TTC549 (cell line): ENCODE measurements at regions not wholly inside any gene's neighbourhood (a gene's known extent, or its start where the extent isn't known, plus 50 kb on each side); places are given as distances from the start of the nearest gene placed in this dataset.
"Not testable (repeated sequence)": the region's sequence is repeated elsewhere in the genome, so short reads cannot be mapped to it uniquely, and the experiment has no call there.

Source experiments
- FAIRE-seq: peaks from 2 replicates; lab custom pipeline; 2012; peaks lifted over from hg19 to GRCh38; lab: Jason Lieb, UNC

DNA sequence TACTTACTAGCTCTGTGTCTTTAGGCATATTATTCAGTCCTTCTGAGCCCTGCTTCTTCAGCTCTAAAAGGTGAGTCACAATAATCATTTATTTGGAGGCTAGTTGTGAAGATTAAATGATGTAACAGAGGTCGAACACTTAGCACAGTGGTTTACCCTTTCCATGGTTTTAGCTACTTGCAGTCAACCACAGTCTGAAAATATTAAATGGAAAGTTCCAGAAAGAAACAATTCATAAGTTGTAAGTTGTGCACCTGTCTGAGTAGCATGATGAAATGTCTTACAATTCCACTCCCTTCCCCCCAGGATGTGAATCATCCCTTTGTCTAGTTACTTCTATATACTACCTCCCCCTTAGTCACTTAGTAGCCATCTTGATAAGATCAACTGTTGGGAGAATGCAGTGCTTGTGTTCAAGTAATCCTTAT, 217.6 kb upstream of the THUMPD2 start:
- FAIRE-seq: no peak

DNA sequence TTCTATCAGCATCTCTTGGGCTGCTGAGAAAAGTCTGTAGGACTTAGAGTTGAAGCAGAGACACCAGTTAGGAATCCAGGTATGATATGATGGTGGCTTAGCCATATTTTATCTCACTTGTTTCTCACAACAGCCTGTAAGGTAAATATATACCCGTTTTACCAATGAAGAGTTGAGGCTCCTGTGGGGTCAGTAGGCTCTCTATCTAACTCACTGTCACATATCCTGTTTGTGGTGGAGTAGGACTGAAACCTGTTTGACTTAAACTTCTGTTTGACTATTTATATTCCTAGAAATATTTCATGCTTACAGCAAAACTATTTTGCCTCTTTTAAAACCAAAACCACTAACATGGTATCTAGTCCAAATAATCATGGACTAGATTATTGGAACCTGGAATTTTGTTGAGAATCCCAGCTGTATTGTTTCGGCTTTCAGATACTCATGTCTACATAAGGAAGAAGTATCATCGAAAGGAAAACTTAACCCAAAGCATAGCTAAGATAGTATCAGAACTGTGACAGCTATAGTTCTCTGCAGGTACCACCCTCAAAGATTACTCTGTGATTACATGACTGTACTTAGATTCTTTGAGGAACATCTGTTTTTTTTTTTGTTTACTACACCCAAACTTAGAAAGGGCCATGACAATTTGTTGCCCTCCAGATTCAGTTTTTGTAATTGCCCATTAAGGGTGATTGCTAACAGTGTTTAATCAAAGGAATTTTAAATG, 216.1 kb upstream of the THUMPD2 start:
- FAIRE-seq: no peak

DNA sequence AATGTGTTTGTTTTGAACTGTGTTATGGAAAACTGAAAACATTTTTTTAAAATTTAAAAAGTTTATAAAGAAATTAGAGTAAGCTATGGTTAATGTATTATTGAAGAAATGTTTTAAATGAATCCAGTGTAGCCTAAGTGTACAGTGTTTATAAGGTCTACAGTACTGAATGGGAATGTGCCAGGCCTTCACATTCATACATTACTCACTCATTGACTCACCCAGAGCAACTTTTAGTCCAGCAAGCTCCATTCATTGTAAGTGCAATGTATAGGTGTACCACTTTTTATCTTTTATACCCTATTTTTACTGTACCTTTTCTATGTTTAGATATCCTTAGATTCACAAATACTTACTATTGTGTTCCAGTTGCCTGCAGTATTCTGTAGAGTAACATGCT, 215.1 kb upstream of the THUMPD2 start:
- no peak for FAIRE-seq

DNA sequence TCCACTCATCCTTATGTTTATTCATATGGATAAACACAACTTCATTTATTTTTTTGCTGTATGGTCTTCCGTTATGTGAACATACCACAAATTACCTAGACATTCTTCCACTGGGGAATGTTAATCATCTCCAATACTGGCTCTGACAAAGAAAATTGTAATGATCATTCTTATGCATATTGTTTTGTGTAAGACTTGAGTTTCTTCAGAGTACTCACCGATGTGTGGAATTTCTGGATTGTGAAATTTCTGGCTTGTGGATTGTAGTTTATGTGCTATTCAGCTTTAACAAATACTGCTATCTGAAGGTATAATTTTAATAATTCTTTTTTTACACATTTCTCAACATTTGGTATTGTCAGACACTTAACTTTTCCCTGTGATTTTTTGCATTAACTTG, 212.2 kb upstream of the THUMPD2 start:
- no peak for FAIRE-seq

DNA sequence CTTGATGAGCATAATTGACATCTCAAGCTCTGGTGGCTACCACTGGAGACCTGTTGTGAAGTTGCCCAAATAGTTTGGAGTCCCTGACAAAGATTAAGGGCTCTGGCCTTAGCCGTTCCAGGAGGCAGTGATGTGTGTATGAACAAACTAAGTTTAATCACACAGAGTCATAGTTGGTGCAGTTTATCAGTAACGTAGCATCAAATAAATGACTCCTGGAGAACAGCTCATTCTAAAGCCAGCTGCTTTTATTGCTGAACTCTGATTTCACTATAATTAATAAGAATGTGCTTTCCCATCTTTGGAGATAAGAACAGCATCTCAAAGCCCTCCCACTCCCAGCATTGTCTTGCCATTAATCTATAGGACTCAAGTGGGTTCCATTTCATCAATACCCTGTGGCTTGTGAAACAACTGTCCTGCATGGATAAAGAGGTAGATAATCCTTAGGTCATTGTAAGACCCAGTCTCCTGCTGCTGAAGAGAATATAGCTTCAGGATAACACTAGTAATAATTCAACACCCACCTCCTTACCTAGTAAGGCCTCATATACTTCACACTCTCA, 211.4 kb upstream of the THUMPD2 start:
- FAIRE-seq: no peak

DNA sequence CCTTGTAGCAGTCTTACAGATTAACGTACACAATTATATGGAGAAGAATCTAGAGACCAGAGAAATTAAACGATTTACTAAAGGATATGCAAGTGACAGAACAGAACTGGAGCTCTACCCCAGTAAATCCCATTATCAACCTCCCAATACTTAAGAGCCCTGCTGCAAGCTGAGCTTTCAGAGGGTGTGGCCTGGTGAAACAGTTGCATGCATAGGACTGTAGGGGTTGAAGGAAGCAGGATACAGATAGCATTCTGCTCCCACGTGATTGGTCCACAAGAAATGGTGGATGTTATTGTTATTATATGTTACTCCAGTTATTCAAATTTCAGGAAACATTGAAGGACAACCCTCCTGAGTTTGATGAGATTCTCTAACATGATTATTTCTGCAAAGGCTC, 210.8 kb upstream of the THUMPD2 start:
- FAIRE-seq: no peak

DNA sequence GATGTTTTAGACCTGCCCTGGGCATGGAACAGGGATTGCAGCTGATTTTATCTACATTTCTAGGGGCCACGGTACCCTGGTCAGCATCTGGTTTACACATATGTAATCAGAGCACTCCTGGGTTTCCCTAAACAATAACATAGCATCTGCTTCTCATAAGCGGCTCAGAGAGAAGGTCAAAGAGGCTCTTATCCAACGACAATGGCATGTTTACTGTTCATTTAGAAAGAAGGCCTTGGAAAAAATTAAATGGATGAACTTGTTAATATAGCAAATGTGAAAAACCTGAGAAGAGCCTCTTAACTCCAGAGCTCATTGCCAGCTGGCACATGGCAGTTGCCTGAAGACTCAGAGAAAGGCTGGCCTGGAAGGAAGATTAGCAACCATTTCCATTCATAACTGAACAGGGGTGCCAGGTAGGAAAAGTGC, 202.8 kb upstream of the THUMPD2 start:
- FAIRE-seq: no peak

DNA sequence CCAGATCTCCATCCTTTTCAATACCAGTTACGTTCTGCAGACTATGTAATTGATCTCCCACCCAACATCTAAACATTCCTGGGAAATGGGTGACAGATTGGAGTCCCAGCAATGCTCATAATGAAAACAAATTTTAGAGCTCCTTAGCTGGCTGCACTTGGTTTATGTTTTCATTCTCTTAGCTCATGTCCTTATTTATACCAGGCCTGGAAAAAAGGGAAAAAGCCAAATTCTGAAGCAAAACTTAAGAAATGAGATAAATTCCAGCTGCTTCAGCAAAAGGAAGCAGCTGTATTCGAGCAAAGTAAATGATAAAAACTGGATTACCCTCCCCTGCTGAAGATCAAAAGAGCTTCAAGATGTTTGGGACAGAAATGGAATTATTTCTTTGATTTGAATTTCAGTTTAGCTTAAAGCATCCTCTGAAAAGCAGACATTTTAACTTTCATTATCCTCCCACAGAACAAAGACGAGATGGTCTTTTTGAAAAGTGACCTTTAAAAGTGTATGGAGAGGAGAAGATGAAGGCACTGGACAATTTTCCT, 196.5 kb upstream of the THUMPD2 start:
- no peak for FAIRE-seq

DNA sequence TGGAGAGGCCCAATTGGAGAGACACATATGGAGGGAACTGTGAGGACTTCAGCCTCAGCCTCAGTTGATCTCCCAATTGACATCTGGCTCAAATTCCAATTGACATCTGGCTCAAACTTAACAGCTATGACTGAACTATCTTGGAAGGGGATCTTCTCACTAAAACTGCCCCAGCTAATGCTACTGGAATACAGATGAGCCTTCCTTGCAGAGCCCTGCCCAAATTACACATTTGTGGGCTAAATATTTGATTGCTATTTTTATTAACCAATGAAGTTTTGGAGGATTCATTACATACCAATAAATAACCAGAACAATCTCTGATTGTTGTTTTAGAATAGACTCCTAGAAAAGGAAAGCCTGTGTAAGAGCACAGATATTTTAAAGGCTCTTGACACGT, 189.0 kb upstream of the THUMPD2 start:
- FAIRE-seq: no peak

DNA sequence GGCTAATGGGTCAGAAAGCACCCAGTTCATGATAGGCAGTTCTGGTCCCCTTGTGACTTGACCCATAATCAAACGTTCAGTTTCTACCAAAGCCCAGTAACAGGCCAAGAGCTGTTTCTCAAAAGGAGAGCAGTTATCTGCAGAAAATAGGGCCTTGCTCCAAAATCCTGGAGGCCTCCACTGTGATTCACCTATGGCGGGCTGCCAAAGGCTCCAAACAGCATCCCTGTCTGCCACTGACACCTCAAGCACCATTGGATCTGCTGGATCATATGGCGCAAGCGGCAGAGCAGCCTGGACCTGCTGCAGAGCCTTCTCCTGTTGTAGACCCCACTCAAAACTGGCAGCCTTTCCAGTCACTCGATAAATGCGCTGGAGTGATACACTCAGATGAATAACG, 181.6 kb upstream of the THUMPD2 start:
- FAIRE-seq: not testable (repeated sequence)

DNA sequence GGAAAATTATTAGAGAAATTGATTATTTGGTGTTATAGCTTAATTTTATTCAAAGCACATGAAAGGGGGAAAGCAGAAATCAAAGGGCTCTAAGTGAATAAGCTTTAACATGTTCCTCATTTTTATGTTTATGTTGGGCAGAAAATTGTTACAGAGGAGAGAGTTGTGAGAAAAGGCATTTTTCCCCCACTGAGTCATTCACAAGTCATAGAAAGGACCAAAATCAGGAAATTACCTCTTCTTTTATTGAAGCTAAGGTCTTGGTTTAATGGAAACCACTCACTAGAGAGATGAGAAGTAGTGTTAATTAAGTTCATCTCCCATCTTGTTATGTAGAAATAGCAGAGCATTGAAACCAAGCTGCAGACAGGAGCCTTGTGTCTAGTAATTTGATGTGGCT, 175.3 kb upstream of the THUMPD2 start:
- no peak for FAIRE-seq

DNA sequence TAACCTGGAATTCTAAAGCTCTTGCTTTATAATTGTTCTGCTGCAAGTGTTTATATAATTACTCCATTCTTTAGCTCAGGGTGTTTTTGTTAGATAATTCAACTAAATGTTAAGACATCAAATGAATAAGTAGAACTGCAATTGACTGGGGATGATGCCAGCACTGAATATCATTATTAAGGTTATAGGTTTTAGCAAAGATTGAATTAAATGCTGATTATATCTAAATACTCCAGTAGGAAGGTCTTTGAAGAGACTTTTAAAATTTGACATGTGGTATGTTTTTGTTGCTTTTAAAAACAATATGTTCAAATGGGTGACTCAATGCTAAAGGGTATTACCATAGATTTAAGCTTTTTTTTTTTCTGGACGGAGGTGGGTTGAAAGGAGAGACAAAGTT, 170.1 kb upstream of the THUMPD2 start:
- no peak for FAIRE-seq

DNA sequence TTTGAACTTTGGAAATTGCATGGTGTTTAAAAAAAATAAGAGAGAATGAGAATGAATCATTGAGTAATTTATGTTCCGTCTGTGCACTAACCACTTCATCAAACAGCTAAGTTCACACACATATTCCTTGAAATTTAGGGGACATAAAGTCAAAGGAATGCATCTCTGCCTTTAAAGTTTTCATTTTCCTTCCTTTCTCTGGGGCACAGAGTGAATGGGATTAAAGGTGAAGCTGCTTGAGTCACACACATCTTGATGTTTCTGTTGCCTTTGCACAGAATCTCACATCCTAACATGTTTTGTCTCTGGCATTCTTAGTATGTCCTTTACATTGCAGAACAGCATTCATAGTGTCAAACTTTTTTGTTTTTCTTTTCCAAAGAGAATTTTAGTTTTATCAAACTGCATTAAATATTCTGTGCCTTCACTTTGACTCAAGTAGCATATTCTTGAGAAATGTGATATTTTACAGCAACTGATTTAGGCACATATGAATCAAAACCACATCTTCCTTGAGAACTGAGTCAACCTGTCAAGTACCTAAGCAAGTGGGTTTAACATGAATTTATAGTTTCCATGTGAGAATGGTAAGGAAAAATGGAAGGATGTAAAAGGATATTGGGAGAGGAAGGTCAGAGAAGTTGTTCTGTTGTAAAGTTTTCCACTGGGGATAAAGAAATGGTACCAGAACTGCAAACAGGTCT, 169.1 kb upstream of the THUMPD2 start:
- no peak for FAIRE-seq

DNA sequence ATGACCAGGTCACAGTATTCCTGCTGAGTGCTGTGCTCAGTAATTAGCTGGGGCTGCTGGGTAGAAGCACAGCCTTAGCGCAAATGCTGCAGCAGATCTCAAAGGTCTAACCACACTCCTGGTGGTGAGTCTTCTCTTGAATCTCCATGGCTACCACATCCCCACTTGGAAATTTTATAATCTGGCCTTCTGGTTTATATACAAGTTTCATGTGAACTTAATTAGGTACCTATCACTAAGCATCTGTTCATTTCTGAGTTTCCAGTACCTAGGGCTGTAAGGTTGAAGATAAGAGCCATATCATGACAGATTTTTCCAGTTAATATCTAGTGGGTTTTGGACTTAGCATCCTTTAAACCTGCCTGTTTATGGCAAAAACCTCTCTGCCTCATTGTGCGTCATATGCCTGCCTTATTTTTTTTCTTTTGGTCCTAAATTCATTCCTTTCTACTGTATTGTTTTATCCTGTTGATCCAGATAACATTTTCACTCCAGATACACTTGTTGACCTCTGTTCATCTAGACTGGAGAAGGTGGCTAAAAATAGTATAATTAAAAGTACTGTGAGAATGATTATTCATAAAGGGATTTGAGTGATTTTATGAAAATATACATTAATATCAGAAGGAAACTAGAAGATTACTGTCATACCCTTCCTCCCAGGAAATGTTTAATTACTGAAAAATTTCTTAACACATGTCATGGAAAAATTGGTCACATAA, 168.4 kb upstream of the THUMPD2 start:
- FAIRE-seq: no peak

DNA sequence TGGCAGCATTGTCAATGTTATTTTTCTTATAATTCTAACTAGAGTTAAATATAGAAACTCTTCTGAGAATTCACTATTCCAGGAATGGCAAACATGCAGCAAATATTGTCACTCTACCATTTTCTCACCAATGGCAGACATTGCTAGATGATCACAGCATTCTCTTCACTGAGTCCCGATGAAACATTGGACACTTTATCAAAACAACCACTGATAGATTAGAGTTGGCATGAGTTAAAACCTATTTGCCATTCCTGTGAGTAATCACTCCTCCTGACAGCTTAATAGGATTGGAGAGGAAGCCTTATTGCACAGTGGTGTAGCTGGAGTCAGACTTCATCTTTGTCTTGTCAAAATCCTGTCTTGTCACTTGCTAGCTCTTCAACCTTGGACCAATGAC, 163.9 kb upstream of the THUMPD2 start:
- FAIRE-seq: no peak

DNA sequence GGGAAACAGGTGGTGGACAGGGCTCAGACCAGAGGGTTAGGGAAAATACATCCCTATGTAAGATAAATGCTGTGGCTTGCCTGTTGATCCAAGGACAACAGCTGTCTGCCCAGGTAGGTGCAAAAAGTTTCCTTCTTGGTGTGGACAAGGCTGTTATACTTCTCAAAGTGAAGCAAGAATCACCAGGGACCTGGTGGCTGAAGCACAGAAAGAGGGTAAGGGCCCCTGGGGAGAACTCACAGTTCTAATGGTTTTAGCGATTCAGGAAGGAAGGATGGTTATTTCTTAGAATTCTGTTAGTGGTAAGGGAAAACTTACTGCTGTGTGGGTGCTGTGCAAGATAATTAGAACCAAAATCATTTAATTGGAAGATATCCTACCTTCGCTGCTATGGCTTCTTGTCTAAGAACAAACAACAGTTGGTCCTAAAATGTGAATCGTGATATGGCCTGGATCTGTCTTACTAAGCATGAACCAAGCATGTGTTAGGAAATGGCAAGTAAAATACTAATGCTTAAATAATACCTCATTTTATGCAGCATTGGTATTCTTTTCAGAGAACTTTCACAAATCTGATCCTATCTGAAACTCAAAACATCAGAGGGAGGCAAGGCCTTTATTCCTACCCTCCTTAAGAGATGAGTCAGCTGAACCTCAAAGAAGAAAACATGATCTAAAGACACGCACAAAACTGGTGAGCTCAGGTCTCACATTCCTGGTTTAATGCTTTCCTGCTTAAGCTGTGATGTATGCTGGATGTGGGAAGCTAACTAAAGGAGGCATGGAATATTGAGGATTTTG, 159.2 kb upstream of the THUMPD2 start:
- FAIRE-seq: no peak

DNA sequence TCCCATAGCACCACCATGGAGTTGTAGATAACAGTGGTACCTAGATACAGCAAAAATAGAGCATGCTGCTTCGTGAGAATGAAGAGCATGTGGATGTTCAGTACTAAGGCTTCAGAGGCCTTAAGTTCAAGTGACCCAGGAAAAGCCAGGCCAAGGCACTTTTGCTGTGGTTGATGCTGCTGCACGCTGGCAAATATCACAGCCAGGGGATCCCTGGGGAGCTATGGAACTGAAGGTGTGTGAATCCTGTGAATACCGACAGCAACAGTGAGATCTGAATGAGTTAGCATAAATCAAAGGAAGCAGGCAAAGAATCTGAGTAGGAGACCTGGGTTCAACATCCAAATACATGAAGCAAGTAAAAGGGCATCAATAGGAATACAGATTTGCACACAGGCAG, 158.6 kb upstream of the THUMPD2 start:
- no peak for FAIRE-seq

DNA sequence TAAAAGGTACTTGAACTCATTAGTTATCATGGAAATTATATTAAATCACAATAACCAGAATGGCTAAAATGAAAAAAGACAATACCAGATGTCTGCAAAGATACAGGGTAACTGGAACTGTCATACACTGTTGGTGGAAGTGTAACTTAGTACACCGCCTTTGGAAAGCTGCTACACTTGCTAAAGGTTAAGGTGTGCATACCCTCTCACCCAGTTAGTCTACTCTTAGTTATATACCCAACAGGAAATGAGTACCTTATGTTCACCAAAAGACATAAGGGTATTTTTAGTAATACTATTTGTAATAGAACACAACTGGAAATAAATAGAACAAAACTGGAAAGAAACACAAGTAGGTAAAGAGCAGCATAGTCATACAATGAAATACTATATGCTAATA, 155.8 kb upstream of the THUMPD2 start:
- no peak for FAIRE-seq

DNA sequence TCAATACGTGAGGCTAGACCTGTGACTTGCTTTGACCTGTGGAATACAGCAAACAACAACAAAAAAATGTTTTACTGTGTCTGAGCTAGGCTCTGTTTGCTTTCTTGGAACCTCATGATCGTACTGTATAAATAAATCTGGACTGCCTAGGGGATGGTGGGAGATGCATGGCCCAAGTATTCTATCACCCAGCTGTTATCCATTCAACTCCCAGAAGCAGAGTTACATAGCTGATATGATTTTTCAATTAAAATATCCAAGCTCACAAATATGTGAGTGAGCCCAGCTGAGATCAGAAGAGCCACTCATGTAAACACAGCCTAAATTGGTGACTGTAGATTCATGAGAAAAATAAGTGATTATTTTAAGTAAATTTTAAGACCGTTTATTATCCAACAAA, 154.1 kb upstream of the THUMPD2 start:
- no peak for FAIRE-seq

DNA sequence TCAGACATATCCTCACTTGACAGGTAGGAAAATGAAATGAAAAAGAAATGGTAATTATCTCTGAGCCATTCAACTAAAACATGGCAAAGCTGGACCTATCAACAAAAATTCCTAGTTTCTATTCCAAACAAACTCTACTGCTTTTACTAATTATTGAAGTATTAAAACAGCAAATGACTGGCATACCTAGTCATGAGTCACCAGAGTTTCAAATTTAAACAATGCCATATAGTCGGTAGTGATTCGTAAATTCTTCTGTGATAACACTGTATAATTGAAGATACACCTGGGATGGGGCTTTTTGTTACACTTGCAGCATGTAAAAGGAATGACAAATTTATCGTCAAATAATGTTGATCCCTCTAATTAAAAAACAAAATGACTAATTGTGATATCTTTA, 153.1 kb upstream of the THUMPD2 start:
- FAIRE-seq: no peak

DNA sequence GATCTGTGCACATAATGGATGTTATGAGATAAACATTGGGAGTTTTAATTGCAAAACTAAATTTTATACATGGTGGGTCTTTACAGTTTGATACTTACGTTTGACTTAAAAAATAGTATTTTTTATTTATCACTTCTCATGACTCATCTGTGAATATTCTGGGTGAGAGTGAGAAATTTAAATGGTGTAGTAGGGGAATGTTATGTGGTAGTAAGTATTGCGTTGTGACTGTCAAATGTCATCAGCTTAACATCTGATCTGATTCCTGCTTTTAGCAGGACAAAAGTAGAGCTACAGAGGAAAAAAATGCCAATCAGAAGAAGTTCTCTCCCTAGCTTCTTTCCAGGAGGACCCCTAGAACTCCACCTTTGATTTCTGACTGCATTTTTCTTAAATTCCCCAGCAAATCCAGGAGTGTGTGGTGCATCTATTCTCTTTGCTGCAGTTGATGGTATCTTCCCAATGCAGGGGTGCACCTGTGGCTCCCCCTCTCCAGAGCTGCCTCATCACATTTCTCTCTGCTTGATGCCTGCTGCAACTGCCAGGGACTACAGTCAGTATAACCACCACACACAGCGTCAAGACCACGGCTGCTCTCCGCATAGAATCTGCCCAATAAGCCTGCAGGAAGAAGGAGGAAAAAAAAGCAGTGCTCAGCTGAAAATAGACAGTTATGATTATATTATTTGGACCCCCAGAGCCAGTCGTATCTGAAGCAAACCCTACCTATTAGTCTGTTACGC, 151.3 kb upstream of the THUMPD2 start:
- FAIRE-seq: no peak
